GM23248 (cell line): ENCODE measurements at regions not wholly inside any gene's neighbourhood (a gene's known extent, or its start where the extent isn't known, plus 50 kb on each side); places are given as distances from the start of the nearest gene placed in this dataset.

Experiments used
- EZH2 ChIP-seq: fragments of 200-600 bp; sonication (generic); IDR thresholded peaks from 2 replicates; pipeline ENCODE4 v1.6.1; 2018; ENCODE audit warnings: antibody characterized with exemption, mild to moderate bottlenecking; ENCODE audit not compliant: insufficient read depth, poor library complexity, severe bottlenecking
- EZH2phosphoT487 ChIP-seq: fragments of 200-600 bp; sonication (generic); IDR thresholded peaks from 2 replicates; pipeline ENCODE4 v1.6.1; 2018; ENCODE audit warnings: antibody characterized with exemption, moderate library complexity, mild to moderate bottlenecking, low read depth; ENCODE audit not compliant: insufficient read depth

- TF ChIP-seq EZH2 (no peak), EZH2phosphoT487 (no peak)
Measured at GRCh38 chr2:21539685-21540084, 415.9 kb downstream of the TDRD15 start.
